GM10248 (cell line): ENCODE measurements at regions not wholly inside any gene's neighbourhood (a gene's known extent, or its start where the extent isn't known, plus 50 kb on each side); places are given as distances from the start of the nearest gene placed in this dataset.

Experiments
- CTCF ChIA-PET: fragments of 300-600 bp; sonication (Branson Sonifier 250); formaldehyde crosslinking; extraction: SDS; loops from one replicate; lab custom pipeline; 2021; ENCODE audit warnings: antibody characterized with exemption; lab: Yijun Ruan, JAX
- POLR2A ChIA-PET: fragments of 350-650 bp; sonication (Branson Sonifier 250); formaldehyde crosslinking; extraction: SDS; loops from one replicate; lab custom pipeline; 2020; ENCODE audit warnings: antibody characterized with exemption; lab: Yijun Ruan, JAX
- DNase-seq: peaks from one replicate; pipeline ENCODE4 v3.0.0; 2012; ENCODE audit errors: extremely low spot score
- TF ChIP-seq, protein P1 (sequence below): IDR thresholded peaks from 2 replicates; pipeline ENCODE4 v1.5.1; 2012; ENCODE audit warnings: mild to moderate bottlenecking, low read depth; ENCODE audit errors: extremely low read depth, missing control alignments, control extremely low read depth

GRCh38 chr13:48181482-48182145 lies 51.4 kb upstream of the ITM2B start:
- no peak for DNase-seq
- CTCF ChIA-PET, result interaction anchor here (0.9 kb wide), 1 partner anchor 60 kb away, joined by 3 read pairs; no protein-coding TSS in a partner anchor
- TF ChIP-seq, protein P1, sequence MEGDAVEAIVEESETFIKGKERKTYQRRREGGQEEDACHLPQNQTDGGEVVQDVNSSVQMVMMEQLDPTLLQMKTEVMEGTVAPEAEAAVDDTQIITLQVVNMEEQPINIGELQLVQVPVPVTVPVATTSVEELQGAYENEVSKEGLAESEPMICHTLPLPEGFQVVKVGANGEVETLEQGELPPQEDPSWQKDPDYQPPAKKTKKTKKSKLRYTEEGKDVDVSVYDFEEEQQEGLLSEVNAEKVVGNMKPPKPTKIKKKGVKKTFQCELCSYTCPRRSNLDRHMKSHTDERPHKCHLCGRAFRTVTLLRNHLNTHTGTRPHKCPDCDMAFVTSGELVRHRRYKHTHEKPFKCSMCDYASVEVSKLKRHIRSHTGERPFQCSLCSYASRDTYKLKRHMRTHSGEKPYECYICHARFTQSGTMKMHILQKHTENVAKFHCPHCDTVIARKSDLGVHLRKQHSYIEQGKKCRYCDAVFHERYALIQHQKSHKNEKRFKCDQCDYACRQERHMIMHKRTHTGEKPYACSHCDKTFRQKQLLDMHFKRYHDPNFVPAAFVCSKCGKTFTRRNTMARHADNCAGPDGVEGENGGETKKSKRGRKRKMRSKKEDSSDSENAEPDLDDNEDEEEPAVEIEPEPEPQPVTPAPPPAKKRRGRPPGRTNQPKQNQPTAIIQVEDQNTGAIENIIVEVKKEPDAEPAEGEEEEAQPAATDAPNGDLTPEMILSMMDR, result no peak
- POLR2A ChIA-PET, result no interaction called here

- TF ChIP-seq, protein P1, result no peak
- CTCF ChIA-PET, result interaction anchor here (1.5 kb wide), 1 partner anchor 16 kb away, joined by 3 read pairs; no protein-coding TSS in a partner anchor
- POLR2A ChIA-PET, result no interaction called here
- DNase-seq, result no peak
Observed at GRCh38 chr13:48178126-48178525, 54.9 kb upstream of the ITM2B start.

DNA sequence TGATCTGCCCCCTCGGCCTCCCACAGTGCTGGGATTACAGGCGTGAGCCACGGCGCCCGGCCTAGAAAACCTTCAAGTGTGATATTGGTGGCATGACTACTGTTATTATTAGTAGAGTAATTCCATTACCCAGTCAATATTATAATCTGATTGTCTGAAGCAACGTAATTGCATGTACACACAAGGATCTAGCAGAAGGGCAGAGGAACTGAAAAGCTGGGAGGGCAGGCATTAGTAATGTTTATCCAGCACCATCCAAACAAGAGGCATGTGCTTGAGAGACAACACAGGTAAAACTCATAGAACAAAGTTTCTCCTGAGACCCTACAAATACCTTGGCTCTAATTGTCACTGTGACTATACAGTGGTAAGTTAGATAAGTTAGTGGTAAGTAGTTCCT lies 56.2 kb upstream of the ITM2B start:
- no peak for DNase-seq
- ChIA-PET POLR2A (no interaction called here), CTCF (no interaction called here)
- TF ChIP-seq, protein P1, result no peak

DNA sequence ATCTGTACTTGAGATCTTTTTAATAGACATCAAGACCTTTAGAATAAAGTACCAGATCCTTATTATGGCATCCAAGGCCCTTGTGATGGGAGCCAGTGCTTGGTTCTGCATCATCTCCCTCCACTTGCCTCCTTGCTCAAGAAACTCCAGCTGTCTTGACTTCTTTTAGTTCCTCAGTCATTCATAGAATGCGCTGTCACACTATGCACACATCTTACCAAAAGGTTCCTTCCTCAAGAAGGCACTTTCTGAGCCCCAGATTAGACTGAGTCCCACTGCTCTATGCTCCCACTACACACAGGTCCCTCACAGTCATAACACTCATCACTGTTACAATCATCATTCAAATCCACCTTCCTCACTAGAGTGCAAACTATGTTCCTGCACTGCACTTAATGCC lies 57.8 kb upstream of the ITM2B start:
- TF ChIP-seq, protein P1, result no peak
- ChIA-PET CTCF (no interaction called here), POLR2A (no interaction called here)
- no peak for DNase-seq

GRCh38 chr13:48167866-48168265 lies 65.1 kb upstream of the ITM2B start:
- DNase-seq, result no peak
- CTCF ChIA-PET, result interaction anchor here (1.2 kb wide), 1 partner anchor 11 kb away, joined by 3 read pairs; no protein-coding TSS in a partner anchor

GRCh38 chr13:48165727-48166126 lies 67.3 kb upstream of the ITM2B start:
- TF ChIP-seq, protein P1, result no peak
- ChIA-PET POLR2A (no interaction called here), CTCF (no interaction called here)
- no peak for DNase-seq

More at GRCh38 chr13:48167866-48168265, 65.1 kb upstream of the ITM2B start:
- TF ChIP-seq, protein P1, result no peak
- POLR2A ChIA-PET, result no interaction called here

DNA sequence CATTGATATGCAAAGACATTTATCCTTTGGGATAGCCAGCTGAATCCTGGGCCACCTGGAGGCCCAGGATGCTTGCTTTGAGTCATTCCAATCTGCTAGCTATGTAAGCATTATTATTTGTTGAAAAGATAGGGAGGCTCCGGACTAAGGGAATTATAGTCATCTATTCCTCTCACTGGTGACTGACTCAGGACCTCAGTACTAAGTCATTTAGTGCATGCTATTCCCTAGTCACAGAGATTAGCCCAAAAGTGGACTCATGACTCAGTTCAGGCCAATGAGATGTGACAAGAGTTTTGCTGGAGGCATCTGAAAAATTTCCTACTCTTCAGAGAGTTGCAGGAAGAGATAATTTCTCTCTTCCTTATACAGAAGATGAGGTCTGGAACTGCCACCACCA lies 67.9 kb upstream of the ITM2B start:
- POLR2A ChIA-PET, result no interaction called here
- CTCF ChIA-PET, result no interaction called here
- no peak for DNase-seq
- TF ChIP-seq, protein P1, result no peak
